Endothelial cell of umbilical vein (primary cell): ENCODE measurements at regions not wholly inside any gene's neighbourhood (a gene's known extent, or its start where the extent isn't known, plus 50 kb on each side); places are given as distances from the start of the nearest gene placed in this dataset.
"Not testable (repeated sequence)": the region's sequence is repeated elsewhere in the genome, so short reads cannot be mapped to it uniquely, and the experiment has no call there.

Source experiments
- BruUV-seq: library from RNA; stranded (reverse); fragments of 400-500 nt; replicated peaks from 2 replicates; lab custom pipeline; 2021; lab: Mats Ljungman, UMichigan
- CTCF ChIA-PET: fragments of 300-600, 350-600 bp; sonication (Branson Sonifier 250); formaldehyde crosslinking; loops from one replicate; lab custom pipeline; 2021; ENCODE audit warnings: antibody characterized with exemption, inconsistent platforms; lab: Charles Lee
- POLR2A ChIA-PET: fragments of 300-600, 350-600 bp; sonication (Branson Sonifier 250); formaldehyde crosslinking; loops from one replicate; lab custom pipeline; 2021; ENCODE audit warnings: antibody characterized with exemption, inconsistent platforms; lab: Charles Lee
- DNase-seq: peaks from one replicate; pipeline ENCODE4 v3.0.0-alpha.2; 2011; ENCODE audit warnings: low read depth, low spot score
- FAIRE-seq: peaks from 2 replicates; lab custom pipeline; 2011; peaks lifted over from hg19 to GRCh38; lab: Jason Lieb, UNC
- H2AFZ ChIP-seq: 2 replicates; pipeline ENCODE4 v1.6.0; 2012; ENCODE audit warnings: low read depth, low read length, control low read depth, inconsistent platforms
- H3K27ac ChIP-seq: 2 replicates; pipeline ENCODE4 v1.5.1; 2011; ENCODE audit warnings: low read depth, mild to moderate bottlenecking, control low read depth, low read length, moderate library complexity; ENCODE audit not compliant: insufficient read depth
- H3K27me3 ChIP-seq, 2 experiments: 2 replicates each; pipeline versions ENCODE4 v1.6.0 to v1.6.1; 2011; ENCODE audit warnings: low read length in 2 of 2, mixed read lengths in 1 of 2; ENCODE audit not compliant: control insufficient read depth in 2 of 2, insufficient read depth in 2 of 2
- H3K36me3 ChIP-seq, 2 experiments: 2 replicates in 1 of 2; 3 replicates in 1 of 2; pipeline ENCODE4 v1.5.1; 2011; ENCODE audit warnings: low read length in 2 of 2, mild to moderate bottlenecking in 1 of 2, moderate library complexity in 1 of 2; ENCODE audit not compliant: control insufficient read depth in 2 of 2, insufficient read depth in 2 of 2; ENCODE audit errors: extremely low read depth in 1 of 2
- H3K4me1 ChIP-seq: 3 replicates; pipeline ENCODE4 v1.5.1; 2011; ENCODE audit warnings: mild to moderate bottlenecking, low read length; ENCODE audit not compliant: control insufficient read depth, insufficient read depth; ENCODE audit errors: extremely low read depth
- H3K4me2 ChIP-seq: 2 replicates; pipeline ENCODE4 v1.6.1; 2011; ENCODE audit warnings: low read length, control low read depth, mixed read lengths; ENCODE audit not compliant: insufficient read depth
- H3K4me3 ChIP-seq, 3 experiments: fragments of 200-600 bp in 1 of 3; sonication (generic), shearing (Covaris generic) in 1 of 3; replicated peaks in 1 of 3; 2 replicates each; pipeline ENCODE4 v1.5.1; 2011 to 2016; ENCODE audit warnings: control low read depth in 3 of 3, low read length in 3 of 3, mild to moderate bottlenecking in 2 of 3, inconsistent platforms in 1 of 3, low read depth in 1 of 3, moderate library complexity in 1 of 3; ENCODE audit not compliant: insufficient read depth in 1 of 3
- H3K79me2 ChIP-seq: 2 replicates; pipeline ENCODE4 v1.6.0; 2012; ENCODE audit warnings: low read length, inconsistent platforms; ENCODE audit not compliant: control insufficient read depth, insufficient read depth
- H3K9ac ChIP-seq: replicated peaks from 2 replicates; pipeline ENCODE3; 2011; ENCODE audit warnings: low read length, control low read depth; ENCODE audit not compliant: insufficient read depth; ENCODE audit errors: extremely low read depth
- H3K9me1 ChIP-seq: replicated peaks from 3 replicates; pipeline ENCODE4 v1.6.0; 2011; ENCODE audit warnings: mild to moderate bottlenecking, low read length; ENCODE audit not compliant: control insufficient read depth, insufficient read depth; ENCODE audit errors: extremely low read depth
- H3K9me3 ChIP-seq: replicated peaks from 2 replicates; pipeline ENCODE4 v1.5.1; 2012; ENCODE audit warnings: low read length, inconsistent platforms; ENCODE audit not compliant: control insufficient read depth, insufficient read depth
- H4K20me1 ChIP-seq: replicated peaks from 2 replicates; pipeline ENCODE3; 2011; ENCODE audit warnings: mild to moderate bottlenecking, low read length; ENCODE audit not compliant: control insufficient read depth, insufficient read depth; ENCODE audit errors: extremely low read depth
- CTCF ChIP-seq, 2 donors: IDR thresholded peaks; 1 replicate in 1 of 2; 2 replicates in 1 of 2; pipeline ENCODE4 v1.5.1; 2011; ENCODE audit warnings: low read length in 2 of 2, mild to moderate bottlenecking in 2 of 2, moderate library complexity in 2 of 2, control low read depth in 1 of 2, inconsistent platforms in 1 of 2, low read depth in 1 of 2; ENCODE audit not compliant: insufficient read depth in 1 of 2; ENCODE audit errors: extremely low read depth in 1 of 2
- FOS ChIP-seq: IDR thresholded peaks from 2 replicates; pipeline ENCODE4 v1.6.1; 2011; ENCODE audit warnings: mild to moderate bottlenecking, low read length, moderate library complexity, borderline replicate concordance; ENCODE audit not compliant: insufficient read depth
- JUN ChIP-seq: IDR thresholded peaks from 2 replicates; pipeline ENCODE4 v1.6.1; 2011; ENCODE audit warnings: borderline replicate concordance, low read depth; ENCODE audit not compliant: insufficient read length, insufficient read depth
- dilution Hi-C: fragments of 300-500 bp; cut with MboI; formaldehyde crosslinking; loops from one replicate; pipeline ENCODE4 v1.15.0; 2019; ENCODE audit warnings: low sequenced_read_pairs; ENCODE audit not compliant: extremely low pct_ligation_motif_present
- intact Hi-C: fragments of 100-400 bp; cut with micrococcal nuclease; formaldehyde crosslinking; loops from one replicate; pipeline ENCODE4 v1.10.0; 2022

- H3K27ac ChIP-seq, H3K36me3 ChIP-seq, H3K79me2 ChIP-seq, H3K4me3 ChIP-seq, BruUV-seq, DNase-seq, H2AFZ ChIP-seq, H3K4me1 ChIP-seq, H4K20me1 ChIP-seq, H3K9ac ChIP-seq, intact Hi-C loops, CTCF ChIA-PET, H3K9me1 ChIP-seq, dilution Hi-C loops, POLR2A ChIA-PET, H3K4me2 ChIP-seq, H3K27me3 ChIP-seq, FAIRE-seq, H3K9me3 ChIP-seq: not testable (repeated sequence)
Measured at GRCh38 chr3:84710288-84710687, 248.5 kb upstream of the CADM2 start.

- TF ChIP-seq CTCF (IDR thresholded peaks at IDR 0.05; ENCODE audit: extremely low read depth in 1 of 2, insufficient read depth in 1 of 2, low read depth in 1 of 2, low read length in 2 of 2) (no peak), FOS (no peak), JUN (no peak)
- Histone ChIP-seq H4K20me1 (no peaks in the 10 kb centered on the region), H3K27me3 (no peaks in the 10 kb centered on the region), H3K36me3 (no peaks in the 10 kb centered on the region), H3K27ac (no peak overlapping the region), H3K9me3 (no peaks in the 10 kb centered on the region), H3K4me1 (no peaks in the 10 kb centered on the region), H3K9ac (no peak overlapping the region), H3K4me3 (no peak overlapping the region), H2AFZ (no peak overlapping the region), H3K9me1 (no peaks in the 10 kb centered on the region), H3K79me2 (no peaks in the 10 kb centered on the region), H3K4me2 (no peak overlapping the region)
- dilution Hi-C loops (no loop called here), intact Hi-C loops (no loop called here)
- no peak for DNase-seq
- POLR2A ChIA-PET, result no interaction called here
- no peak for FAIRE-seq
- BruUV-seq, result no TSS peak
- CTCF ChIA-PET, result no interaction called here
Measured at GRCh38 chr3:84717894-84718293, 240.9 kb upstream of the CADM2 start.
